A549 (cell line): ENCODE measurements at regions not wholly inside any gene's neighbourhood (a gene's known extent, or its start where the extent isn't known, plus 50 kb on each side); places are given as distances from the start of the nearest gene placed in this dataset.

ENCODE experiments used
- CTCF ChIP-seq: fragments of >200 bp; sonication (Bioruptor Twin); formaldehyde crosslinking; IDR thresholded peaks from 3 replicates; pipeline ENCODE4 v1.5.1; 2016
- JUNB ChIP-seq: fragments of >200 bp; sonication (Bioruptor Twin); formaldehyde crosslinking; IDR thresholded peaks from 2 replicates; pipeline ENCODE4 v1.6.1; 2016
- KDM5A ChIP-seq: fragments of 200-600 bp; sonication (generic); IDR thresholded peaks from 2 replicates; pipeline ENCODE4 v1.6.1; 2016; ENCODE audit warnings: antibody characterized with exemption, mild to moderate bottlenecking
- MAX ChIP-seq: IDR thresholded peaks from 2 replicates; pipeline ENCODE4 v1.6.1; 2012
- POLR2A ChIP-seq: IDR thresholded peaks from 2 replicates; pipeline ENCODE4 v1.6.1; 2012; ENCODE audit warnings: mild to moderate bottlenecking, low read length
- USF2 ChIP-seq: fragments of 450-650 bp; IDR thresholded peaks from 2 replicates; pipeline ENCODE4 v1.6.1; 2014; ENCODE audit warnings: antibody characterized with exemption

GRCh38 chr2:19295998-19296502 is 62.4 kb downstream of the OSR1 start:
- TF ChIP-seq CTCF (no peak), USF2 (no peak), JUNB (no peak), POLR2A (no peak), MAX (no peak), KDM5A (no peak)
